Prostate gland (tissue), 2 donors: ENCODE measurements at regions not wholly inside any gene's neighbourhood (a gene's known extent, or its start where the extent isn't known, plus 50 kb on each side); places are given as distances from the start of the nearest gene placed in this dataset.

ENCODE experiments used
- DNase-seq: peaks from one replicate; pipeline ENCODE4 v3.0.0-alpha.2; 2019; ENCODE audit warnings: low spot score
- H3K27ac ChIP-seq, 2 donors: fragments of 200-600 bp; sonication (generic); 2 replicates each; pipeline ENCODE4 v1.5.1; 2017 to 2019
- H3K27me3 ChIP-seq: fragments of 200-600 bp; sonication (generic); replicated peaks from 2 replicates; pipeline ENCODE4 v1.5.1; 2019; ENCODE audit not compliant: insufficient read depth
- H3K36me3 ChIP-seq, 2 donors: fragments of 200-600 bp; sonication (generic); 1 replicate in 1 of 2; 2 replicates in 1 of 2; pipeline versions ENCODE4 v1.5.1 to v1.8.1; 2017 to 2019
- H3K4me1 ChIP-seq: fragments of 200-600 bp; sonication (generic); replicated peaks from 2 replicates; pipeline ENCODE4 v1.5.1; 2019
- H3K4me3 ChIP-seq, 2 donors: fragments of 200-600 bp; sonication (generic); 2 replicates each; pipeline ENCODE4 v1.5.1; 2017 to 2019
- H3K9me3 ChIP-seq: fragments of 200-600 bp; sonication (generic); 2 replicates; pipeline ENCODE4 v1.5.1; 2017
- POLR2A ChIP-seq: fragments of 450-650 bp; IDR thresholded peaks from one replicate; pipeline ENCODE4 v1.6.1; 2016; ENCODE audit warnings: antibody characterized with exemption, mild to moderate bottlenecking
- POLR2AphosphoS5 ChIP-seq: sonication (generic); formaldehyde crosslinking; IDR thresholded peaks from one replicate; pipeline ENCODE4 v1.6.1; 2017; ENCODE audit warnings: antibody characterized with exemption
- WGBS: methylation state at CpG from one replicate; pipeline ENCODE4 v1.1.5; 2018; 5-methylcytosine and 5-hydroxymethylcytosine counted together
- intact Hi-C: fragments of 100-400 bp; cut with DNase I; formaldehyde crosslinking; loops from one replicate; pipeline ENCODE4 v1.14.2; 2022
- TF ChIP-seq, protein P1 (sequence below), 4 experiments: fragments of 200-600 bp in 2 of 4; fragments of 450-650 bp in 2 of 4; sonication (generic) in 2 of 4; IDR thresholded peaks; 1 replicate in 3 of 4; 2 replicates in 1 of 4; pipeline ENCODE4 v1.5.1; 2016 to 2019; ENCODE audit warnings: antibody characterized with exemption in 4 of 4, mild to moderate bottlenecking in 2 of 4, moderate library complexity in 2 of 4

DNA sequence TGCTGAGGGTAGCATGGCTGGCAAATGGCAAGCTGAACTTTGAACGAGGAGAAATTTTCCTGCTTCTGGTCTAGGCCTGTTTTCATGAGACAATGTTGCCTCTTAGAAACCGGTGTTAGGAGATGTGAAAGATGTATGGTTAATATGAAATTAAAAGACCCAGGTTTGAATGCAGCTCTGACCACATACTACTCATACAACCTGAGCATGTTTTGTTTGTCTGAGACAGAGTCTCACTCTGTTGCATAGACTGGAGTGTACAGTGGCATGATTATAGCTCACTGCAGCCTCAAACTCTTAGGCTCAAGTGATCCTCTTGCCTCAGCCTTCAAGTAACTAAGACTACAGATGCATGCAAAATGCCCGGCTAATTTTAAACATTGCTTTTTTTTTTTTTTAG, 193.4 kb upstream of the FZD8 start:
- WGBS = 92% methylated on average over 3 of the region's 3 CpGs
- no peak for TF ChIP-seq POLR2AphosphoS5
- TF ChIP-seq, protein P1, sequence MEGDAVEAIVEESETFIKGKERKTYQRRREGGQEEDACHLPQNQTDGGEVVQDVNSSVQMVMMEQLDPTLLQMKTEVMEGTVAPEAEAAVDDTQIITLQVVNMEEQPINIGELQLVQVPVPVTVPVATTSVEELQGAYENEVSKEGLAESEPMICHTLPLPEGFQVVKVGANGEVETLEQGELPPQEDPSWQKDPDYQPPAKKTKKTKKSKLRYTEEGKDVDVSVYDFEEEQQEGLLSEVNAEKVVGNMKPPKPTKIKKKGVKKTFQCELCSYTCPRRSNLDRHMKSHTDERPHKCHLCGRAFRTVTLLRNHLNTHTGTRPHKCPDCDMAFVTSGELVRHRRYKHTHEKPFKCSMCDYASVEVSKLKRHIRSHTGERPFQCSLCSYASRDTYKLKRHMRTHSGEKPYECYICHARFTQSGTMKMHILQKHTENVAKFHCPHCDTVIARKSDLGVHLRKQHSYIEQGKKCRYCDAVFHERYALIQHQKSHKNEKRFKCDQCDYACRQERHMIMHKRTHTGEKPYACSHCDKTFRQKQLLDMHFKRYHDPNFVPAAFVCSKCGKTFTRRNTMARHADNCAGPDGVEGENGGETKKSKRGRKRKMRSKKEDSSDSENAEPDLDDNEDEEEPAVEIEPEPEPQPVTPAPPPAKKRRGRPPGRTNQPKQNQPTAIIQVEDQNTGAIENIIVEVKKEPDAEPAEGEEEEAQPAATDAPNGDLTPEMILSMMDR (IDR thresholded peaks at IDR 0.05) = no peak
- TF ChIP-seq POLR2A = no peak
- Histone ChIP-seq H3K9me3 (no peaks in the 10 kb centered on the region), H3K4me3 (no peak overlapping the region), H3K4me1 (no peaks in the 10 kb centered on the region), H3K36me3 (no peaks in the 10 kb centered on the region), H3K27me3 (no peaks in the 10 kb centered on the region), H3K27ac (no peak overlapping the region)
- intact Hi-C loops = no loop called here
- no peak for DNase-seq

DNA sequence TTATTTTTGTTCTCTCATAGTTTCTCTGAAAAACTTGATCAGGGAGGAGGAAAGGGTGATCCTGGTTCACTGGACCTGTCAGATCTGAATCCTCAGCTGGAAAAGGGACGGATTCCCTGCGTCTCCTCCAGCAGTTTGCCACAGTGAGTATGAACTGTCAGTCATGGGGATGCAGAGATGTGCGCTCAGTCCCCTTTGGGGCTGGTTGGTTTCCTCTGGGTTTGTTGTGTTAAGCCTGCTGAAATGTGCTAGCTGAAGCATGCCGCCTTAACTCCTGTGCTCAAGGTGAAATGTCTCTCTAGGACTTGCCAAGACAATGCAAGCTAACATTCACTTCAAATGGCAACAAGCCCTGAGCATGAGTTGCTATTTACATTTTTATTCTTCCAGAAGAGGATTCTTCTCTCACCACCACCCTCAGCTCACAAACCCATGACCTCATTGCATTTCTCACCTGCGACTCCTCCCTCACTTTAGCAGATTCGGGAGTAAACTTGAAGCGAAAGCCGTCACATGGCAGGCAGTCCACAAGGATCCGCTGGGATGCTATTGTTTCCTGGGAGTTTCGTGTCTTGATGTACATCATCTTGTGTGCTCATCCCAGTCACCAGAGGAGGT, 192.9 kb upstream of the FZD8 start:
- intact Hi-C loops = no loop called here
- H3K4me1 ChIP-seq = no peaks in the 10 kb centered on the region
- no peaks in the 10 kb centered on the region for H3K9me3 ChIP-seq
- H3K27me3 ChIP-seq = no peaks in the 10 kb centered on the region
- no peak for DNase-seq
- no peak overlapping the region for H3K4me3 ChIP-seq
- 88% methylated on average over 10 of the region's 10 CpGs for WGBS
- no peak for TF ChIP-seq POLR2AphosphoS5
- TF ChIP-seq, protein P1 (IDR thresholded peaks at IDR 0.05) = no peak
- TF ChIP-seq POLR2A = no peak
- no peak overlapping the region for H3K27ac ChIP-seq
- H3K36me3 ChIP-seq = no peaks in the 10 kb centered on the region

DNA sequence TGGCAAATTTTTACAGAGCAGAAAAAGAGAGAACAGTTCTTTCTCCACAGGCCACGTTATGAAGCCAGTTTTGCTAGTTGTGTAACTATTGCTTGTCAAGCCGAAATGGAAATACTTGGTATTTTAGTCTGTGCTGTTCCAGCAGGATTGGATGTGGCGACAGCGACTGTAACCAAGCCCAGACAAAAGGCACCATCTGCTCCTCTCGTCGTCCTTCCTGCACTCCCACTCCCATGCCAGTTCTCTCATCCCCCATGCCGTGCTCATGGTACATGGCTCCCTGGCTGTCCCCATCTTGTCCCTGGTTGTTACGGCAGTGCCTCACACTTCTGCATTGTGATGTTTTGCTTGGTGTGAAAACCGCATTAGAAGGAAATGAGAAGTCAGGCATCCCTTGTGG, 185.7 kb upstream of the FZD8 start:
- Histone ChIP-seq H3K27me3 (no peaks in the 10 kb centered on the region), H3K36me3 (no peaks in the 10 kb centered on the region), H3K9me3 (no peaks in the 10 kb centered on the region), H3K27ac (no peak overlapping the region), H3K4me3 (no peak overlapping the region), H3K4me1 (no peaks in the 10 kb centered on the region)
- no peak for DNase-seq
- WGBS = 81% methylated on average over 9 of the region's 9 CpGs
- intact Hi-C loops = no loop called here
- TF ChIP-seq POLR2AphosphoS5 (no peak), POLR2A (no peak)
- TF ChIP-seq, protein P1 (IDR thresholded peaks at IDR 0.05) = no peak

DNA sequence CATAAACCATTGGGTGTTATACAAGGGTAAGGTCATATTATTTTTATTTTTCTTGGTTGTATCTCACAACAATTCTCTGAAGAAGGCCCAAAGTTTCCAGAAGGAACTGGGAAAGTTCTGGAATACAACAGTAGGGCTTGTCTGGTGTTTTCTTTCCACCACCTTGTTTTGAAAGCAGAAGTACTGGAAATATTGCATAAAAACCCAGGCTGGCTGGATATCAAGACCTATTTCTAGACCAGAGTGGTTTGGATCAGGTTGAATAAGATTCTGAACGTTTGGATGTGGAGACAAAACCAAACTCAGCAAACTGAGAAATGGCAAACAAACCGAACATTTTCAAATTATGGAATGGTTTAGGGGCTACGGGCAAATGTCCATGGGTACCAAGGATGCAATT, 182.6 kb upstream of the FZD8 start:
- intact Hi-C loops = no loop called here

DNA sequence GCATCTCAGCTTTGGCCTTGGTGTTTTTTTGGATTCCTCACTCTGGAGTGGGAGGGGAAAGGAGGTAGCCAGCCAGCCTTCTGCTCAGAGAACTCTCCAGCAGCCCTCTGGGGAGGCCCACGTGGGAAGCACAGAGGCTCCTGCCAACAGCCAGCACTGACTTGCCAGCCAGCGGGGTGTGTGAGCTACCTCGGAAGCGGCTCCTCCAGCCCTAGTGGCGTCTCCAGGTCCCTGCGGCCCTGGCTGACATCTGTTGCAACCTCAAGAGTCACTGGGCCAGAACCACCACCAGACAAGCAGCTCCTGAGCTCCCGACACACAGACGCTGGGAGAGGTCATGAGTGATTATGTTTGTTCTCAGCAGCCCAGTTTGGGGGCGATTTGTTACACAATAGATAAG, 180.2 kb upstream of the FZD8 start:
- WGBS = 19% methylated on average over 8 of the region's 9 CpGs
- Histone ChIP-seq H3K9me3 (no peaks in the 10 kb centered on the region), H3K27me3 (no peaks in the 10 kb centered on the region), H3K36me3 (no peaks in the 10 kb centered on the region), H3K4me1 (no peaks in the 10 kb centered on the region), H3K27ac (no peak overlapping the region), H3K4me3 (no peak overlapping the region)
- TF ChIP-seq POLR2AphosphoS5 = peak; percentile 28
- TF ChIP-seq, protein P1 (IDR thresholded peaks at IDR 0.05) = peak in 2 of 4 experiments; percentile 27 to 37
- TF ChIP-seq POLR2A = no peak
- peak; percentile 69 for DNase-seq
- intact Hi-C loops = no loop called here

More for the DNA sequence above, 182.6 kb upstream of the FZD8 start:
- no peak for TF ChIP-seq POLR2A
- TF ChIP-seq, protein P1 (IDR thresholded peaks at IDR 0.05) = no peak
- TF ChIP-seq POLR2AphosphoS5 = no peak
- H3K4me1 ChIP-seq = no peaks in the 10 kb centered on the region
- WGBS = 72% methylated on average over 3 of the region's 3 CpGs
- no peaks in the 10 kb centered on the region for H3K9me3 ChIP-seq
- H3K27me3 ChIP-seq = no peaks in the 10 kb centered on the region
- no peak overlapping the region for H3K27ac ChIP-seq
- H3K36me3 ChIP-seq = no peaks in the 10 kb centered on the region
- H3K4me3 ChIP-seq = no peak overlapping the region
- DNase-seq = no peak
